Central memory CD8-positive, alpha-beta T cell (primary cell): ENCODE measurements at regions not wholly inside any gene's neighbourhood (a gene's known extent, or its start where the extent isn't known, plus 50 kb on each side); places are given as distances from the start of the nearest gene placed in this dataset.
"Not testable (repeated sequence)": the region's sequence is repeated elsewhere in the genome, so short reads cannot be mapped to it uniquely, and the experiment has no call there.

Experiments
- ATAC-seq: fragments of 150-1000 bp; cut with Tn5 transposase; replicated peaks from 2 replicates; pipeline ENCODE4 v1.10.0; 2022; ENCODE audit warnings: mild to moderate bottlenecking, moderate FRiP score, moderate number of reproducible peaks; ENCODE audit not compliant: poor library complexity, severe bottlenecking; ENCODE audit errors: extremely low read depth
- DNase-seq, 2 donors: peaks; one replicate each; pipeline ENCODE4 v3.0.0; 2021; ENCODE audit warnings: low spot score in 2 of 2
- H3K27ac Mint-ChIP-seq: one replicate; pipeline ENCODE4 v1.8.0; 2022; ENCODE audit warnings: low read depth, mild to moderate bottlenecking, moderate library complexity, mixed read lengths
- H3K27me3 Mint-ChIP-seq: one replicate; pipeline ENCODE4 v1.8.0; 2022; ENCODE audit warnings: mixed read lengths
- H3K36me3 Mint-ChIP-seq: one replicate; pipeline ENCODE4 v1.8.0; 2022; ENCODE audit warnings: mild to moderate bottlenecking, moderate library complexity, mixed read lengths; ENCODE audit not compliant: insufficient read depth
- H3K4me1 Mint-ChIP-seq: one replicate; pipeline ENCODE4 v1.8.0; 2022; ENCODE audit warnings: mixed read lengths
- H3K4me3 Mint-ChIP-seq: one replicate; pipeline ENCODE4 v1.8.0; 2022; ENCODE audit warnings: mild to moderate bottlenecking, moderate library complexity, mixed read lengths
- H3K9me3 Mint-ChIP-seq: one replicate; pipeline ENCODE4 v1.8.0; 2022; ENCODE audit warnings: mixed read lengths

DNA sequence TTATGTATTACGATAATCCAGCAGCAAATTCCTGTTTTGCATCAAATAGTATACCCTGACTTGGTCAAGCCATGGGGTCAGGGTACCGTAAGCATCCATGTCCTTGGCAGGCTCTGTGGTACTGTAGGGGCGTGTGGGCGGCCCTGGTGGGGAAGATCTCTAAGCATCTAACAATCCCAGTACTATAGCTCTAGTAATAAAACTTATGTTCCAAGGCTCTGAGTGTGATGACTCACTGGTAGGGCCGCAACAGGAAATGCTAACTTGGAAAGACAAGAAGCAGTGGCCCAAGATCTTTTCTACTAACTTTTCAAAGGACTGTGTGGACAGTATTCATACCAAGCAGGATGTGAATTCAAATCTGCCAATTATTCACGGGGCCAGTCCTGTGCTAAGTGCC, 63.8 kb downstream of the CLEC18A start:
- H3K4me3 Mint-ChIP-seq, H3K27ac Mint-ChIP-seq, H3K9me3 Mint-ChIP-seq, DNase-seq, H3K4me1 Mint-ChIP-seq, H3K27me3 Mint-ChIP-seq, ATAC-seq: not testable (repeated sequence)
- peaks cover 42% of the 10 kb centered on the region for H3K36me3 Mint-ChIP-seq

DNA sequence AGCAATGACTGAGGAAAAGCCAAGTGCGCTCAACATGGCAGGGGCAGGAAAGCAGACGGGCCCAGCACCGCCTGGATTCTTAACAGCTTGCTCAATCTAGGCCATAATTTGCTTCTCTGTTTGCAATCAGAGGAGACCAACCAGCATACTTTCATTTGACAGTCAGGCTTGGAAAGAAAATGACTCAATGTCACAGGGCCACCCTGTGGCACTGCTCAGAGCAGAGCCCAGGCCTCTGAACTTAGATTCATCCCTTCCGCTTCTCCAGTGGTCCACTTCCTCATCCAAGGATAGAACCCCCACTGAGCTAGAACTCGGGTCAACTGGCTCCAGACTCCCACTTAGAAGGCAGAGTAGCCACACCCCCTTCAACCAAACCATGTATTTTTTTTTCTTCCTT, 65.6 kb downstream of the CLEC18A start:
- H3K4me3 Mint-ChIP-seq, DNase-seq, H3K27me3 Mint-ChIP-seq, H3K27ac Mint-ChIP-seq, H3K9me3 Mint-ChIP-seq, ATAC-seq, H3K4me1 Mint-ChIP-seq: not testable (repeated sequence)
- peaks cover 46% of the 10 kb centered on the region for H3K36me3 Mint-ChIP-seq

GRCh38 chr16:70018254-70018653, 67.1 kb downstream of the CLEC18A start:
- DNase-seq (peak in 1 of 2 donors; percentile 48), ATAC-seq (peak; percentile 100)
- Mint-ChIP-seq H3K27ac (no peak overlapping the region), H3K4me1 (no peaks in the 10 kb centered on the region), H3K27me3 (no peaks in the 10 kb centered on the region), H3K9me3 (no peaks in the 10 kb centered on the region), H3K4me3 (no peak overlapping the region), H3K36me3 (peaks cover 52% of the 10 kb centered on the region)

DNA sequence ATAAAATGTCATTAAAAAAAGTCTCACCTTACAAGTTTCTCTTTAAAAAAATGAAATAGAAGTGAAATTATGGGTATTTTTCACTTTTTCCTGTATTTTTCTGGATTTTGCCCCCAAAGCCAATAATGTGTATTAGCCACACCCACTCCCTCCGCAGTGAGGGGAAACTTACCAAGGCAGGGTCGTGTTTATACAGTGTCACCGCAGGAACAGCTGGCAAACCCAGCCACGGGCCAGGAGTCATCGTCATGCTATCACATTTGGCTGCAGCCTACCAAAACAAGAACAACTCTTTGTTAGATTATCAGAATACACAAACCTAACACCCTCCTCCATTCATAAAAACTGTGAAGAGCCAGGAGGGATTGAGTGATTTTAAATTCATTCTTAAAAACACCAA, 72.1 kb downstream of the CLEC18A start:
- Mint-ChIP-seq H3K4me1 (peaks cover 11% of the 10 kb centered on the region), H3K36me3 (peaks cover 53% of the 10 kb centered on the region)
- DNase-seq, ATAC-seq, H3K27me3 Mint-ChIP-seq, H3K4me3 Mint-ChIP-seq, H3K9me3 Mint-ChIP-seq, H3K27ac Mint-ChIP-seq: not testable (repeated sequence)

GRCh38 chr16:70023956-70024355, 72.8 kb downstream of the CLEC18A start:
- not testable (repeated sequence) for ATAC-seq, DNase-seq

DNA sequence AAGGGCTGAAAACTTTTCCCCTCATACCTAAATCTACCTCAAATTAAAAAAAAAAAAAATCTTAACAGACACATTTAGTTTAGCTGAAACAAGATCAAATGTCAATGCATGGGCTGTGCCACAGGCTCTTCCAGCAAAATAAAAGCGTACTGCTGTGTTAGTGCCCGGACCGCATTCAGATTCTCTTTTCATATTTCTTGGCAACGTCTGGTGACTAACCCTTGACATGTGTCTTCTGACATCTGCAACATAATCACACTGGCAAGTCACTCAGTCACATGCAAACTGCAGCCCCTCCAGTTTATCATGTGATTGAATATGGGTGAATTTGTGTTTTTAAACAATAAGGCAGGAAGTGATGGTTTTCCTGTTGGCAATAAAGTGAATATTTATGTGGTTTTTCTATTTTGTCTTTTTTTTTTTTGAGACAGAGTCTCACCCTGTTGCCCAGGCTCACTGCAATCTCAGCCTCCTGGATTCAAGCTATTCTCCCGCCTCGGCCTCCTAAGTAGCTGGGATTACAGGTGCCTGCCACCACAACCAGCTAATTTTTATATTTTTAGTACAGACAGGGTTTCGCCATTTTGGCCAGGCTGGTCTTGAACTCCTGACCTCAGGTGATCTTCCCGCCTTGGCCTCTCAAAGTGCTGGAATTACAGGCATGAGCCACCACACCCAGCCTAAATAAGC, 75.2 kb downstream of the CLEC18A start:
- Mint-ChIP-seq H3K27ac (peak overlapping the region; percentile 96), H3K4me3 (peak overlapping the region; percentile 52), H3K4me1 (peaks cover 11% of the 10 kb centered on the region), H3K36me3 (peaks cover 37% of the 10 kb centered on the region)
- H3K9me3 Mint-ChIP-seq, H3K27me3 Mint-ChIP-seq: not testable (repeated sequence)
- peak; percentile 98 for ATAC-seq
- peak in 1 of 2 donors; percentile 61 for DNase-seq

More at GRCh38 chr16:70023956-70024355, 72.8 kb downstream of the CLEC18A start:
- H3K36me3 Mint-ChIP-seq: peaks cover 49% of the 10 kb centered on the region
- H3K4me1 Mint-ChIP-seq: peaks cover 11% of the 10 kb centered on the region
- not testable (repeated sequence) for H3K9me3 Mint-ChIP-seq, H3K27me3 Mint-ChIP-seq, H3K27ac Mint-ChIP-seq, H3K4me3 Mint-ChIP-seq

DNA sequence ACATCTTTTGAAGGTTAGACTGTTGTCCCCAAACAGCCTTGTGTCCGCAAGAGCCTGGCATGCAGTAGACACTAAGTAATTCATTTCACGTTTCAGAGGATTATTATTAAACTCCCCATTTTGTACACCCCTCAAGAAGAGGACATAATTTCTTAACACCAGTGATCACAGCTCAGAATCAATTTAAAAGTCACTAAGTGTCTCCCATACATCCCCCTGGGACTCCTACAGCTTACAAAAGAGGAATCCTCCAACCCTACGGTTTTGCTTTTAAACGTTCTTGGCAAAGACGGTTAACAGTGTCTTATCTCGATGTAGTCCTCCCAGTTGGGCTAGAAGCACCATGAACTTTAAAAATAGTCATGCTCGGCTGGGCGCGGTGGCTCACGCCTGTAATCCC, 81.2 kb upstream of the PDPR start:
- not testable (repeated sequence) for H3K27ac Mint-ChIP-seq, H3K27me3 Mint-ChIP-seq, DNase-seq, H3K4me3 Mint-ChIP-seq, ATAC-seq, H3K4me1 Mint-ChIP-seq, H3K9me3 Mint-ChIP-seq
- H3K36me3 Mint-ChIP-seq: peaks cover 24% of the 10 kb centered on the region

GRCh38 chr16:70037913-70038312, 76.2 kb upstream of the PDPR start:
- H3K4me3 Mint-ChIP-seq, H3K4me1 Mint-ChIP-seq, DNase-seq, H3K27me3 Mint-ChIP-seq, H3K9me3 Mint-ChIP-seq, H3K27ac Mint-ChIP-seq, ATAC-seq: not testable (repeated sequence)
- peaks cover 23% of the 10 kb centered on the region for H3K36me3 Mint-ChIP-seq

DNA sequence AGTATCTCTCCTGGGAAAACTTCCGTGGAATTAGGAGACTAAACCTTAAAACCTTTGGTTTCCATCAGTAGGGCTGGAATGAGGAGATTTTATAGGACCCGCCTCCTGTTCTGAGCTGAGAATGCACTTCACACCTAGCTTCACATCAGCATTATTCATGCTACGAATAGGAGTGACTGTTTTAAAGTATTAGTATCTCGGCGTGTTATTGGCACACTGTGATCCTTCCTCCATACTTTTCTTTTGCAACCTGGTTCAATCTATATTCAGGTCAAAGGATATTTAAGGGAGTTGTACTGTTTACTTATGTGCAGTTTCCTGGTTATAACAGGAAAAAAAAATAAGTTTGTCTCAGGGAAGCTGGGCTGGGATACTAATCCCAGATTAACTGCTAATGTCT, 73.6 kb upstream of the PDPR start:
- not testable (repeated sequence) for H3K4me3 Mint-ChIP-seq, ATAC-seq, H3K27ac Mint-ChIP-seq, H3K9me3 Mint-ChIP-seq, H3K27me3 Mint-ChIP-seq, DNase-seq
- H3K36me3 Mint-ChIP-seq: peaks cover 15% of the 10 kb centered on the region
- peaks cover 11% of the 10 kb centered on the region for H3K4me1 Mint-ChIP-seq

GRCh38 chr16:70043538-70044067, 70.5 kb upstream of the PDPR start:
- not testable (repeated sequence) for H3K27ac Mint-ChIP-seq, ATAC-seq, H3K4me3 Mint-ChIP-seq, DNase-seq, H3K27me3 Mint-ChIP-seq, H3K9me3 Mint-ChIP-seq
- H3K4me1 Mint-ChIP-seq: peaks cover 11% of the 10 kb centered on the region
- H3K36me3 Mint-ChIP-seq: peaks cover 13% of the 10 kb centered on the region

DNA sequence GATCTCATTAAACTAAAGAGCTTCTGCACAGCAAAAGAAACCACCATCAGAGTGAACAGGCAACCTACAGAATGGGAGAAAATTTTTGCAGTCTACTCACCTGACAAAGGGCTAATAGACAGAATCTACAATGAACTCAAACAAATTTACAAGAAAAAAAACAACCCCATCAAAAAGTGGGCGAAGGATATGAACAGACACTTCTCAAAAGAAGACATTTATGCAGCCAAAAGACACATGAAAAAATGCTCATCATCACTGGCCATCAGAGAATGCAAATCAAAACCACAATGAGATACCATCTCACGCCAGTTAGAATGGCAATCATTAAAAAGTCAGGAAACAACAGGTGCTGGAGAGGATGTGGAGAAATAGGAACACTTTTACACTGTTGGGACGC, 67.6 kb upstream of the PDPR start:
- not testable (repeated sequence) for H3K9me3 Mint-ChIP-seq, H3K27ac Mint-ChIP-seq, DNase-seq, H3K4me3 Mint-ChIP-seq, ATAC-seq, H3K27me3 Mint-ChIP-seq, H3K36me3 Mint-ChIP-seq
- H3K4me1 Mint-ChIP-seq: peaks cover 11% of the 10 kb centered on the region

- DNase-seq, H3K27ac Mint-ChIP-seq, ATAC-seq, H3K36me3 Mint-ChIP-seq, H3K4me3 Mint-ChIP-seq, H3K27me3 Mint-ChIP-seq, H3K9me3 Mint-ChIP-seq: not testable (repeated sequence)
- H3K4me1 Mint-ChIP-seq: peaks cover 11% of the 10 kb centered on the region
Measured at GRCh38 chr16:70048083-70048482, 66.0 kb upstream of the PDPR start.

- not testable (repeated sequence) for H3K36me3 Mint-ChIP-seq, H3K9me3 Mint-ChIP-seq, H3K27ac Mint-ChIP-seq, H3K4me1 Mint-ChIP-seq, H3K4me3 Mint-ChIP-seq, DNase-seq, ATAC-seq, H3K27me3 Mint-ChIP-seq
Measured at GRCh38 chr16:70058056-70058455, 56.1 kb upstream of the PDPR start.
